GM21723 (cell line): ENCODE measurements at regions not wholly inside any gene's neighbourhood (a gene's known extent, or its start where the extent isn't known, plus 50 kb on each side); places are given as distances from the start of the nearest gene placed in this dataset.
"Not testable (repeated sequence)": the region's sequence is repeated elsewhere in the genome, so short reads cannot be mapped to it uniquely, and the experiment has no call there.

Experiments
- ATAC-seq: cut with Tn5 transposase; IDR thresholded peaks from one replicate; pipeline ENCODE4 v1.9.1; 2021; ENCODE audit warnings: mild to moderate bottlenecking, moderate library complexity; ENCODE audit not compliant: unreplicated experiment

- ATAC-seq, result no peak
Measured at GRCh38 chr6:26232306-26232939, 132.6 kb upstream of the BTN3A2 start.

- peak; percentile 2 for ATAC-seq
Measured at GRCh38 chr6:26232940-26233648, 131.9 kb upstream of the BTN3A2 start.

DNA sequence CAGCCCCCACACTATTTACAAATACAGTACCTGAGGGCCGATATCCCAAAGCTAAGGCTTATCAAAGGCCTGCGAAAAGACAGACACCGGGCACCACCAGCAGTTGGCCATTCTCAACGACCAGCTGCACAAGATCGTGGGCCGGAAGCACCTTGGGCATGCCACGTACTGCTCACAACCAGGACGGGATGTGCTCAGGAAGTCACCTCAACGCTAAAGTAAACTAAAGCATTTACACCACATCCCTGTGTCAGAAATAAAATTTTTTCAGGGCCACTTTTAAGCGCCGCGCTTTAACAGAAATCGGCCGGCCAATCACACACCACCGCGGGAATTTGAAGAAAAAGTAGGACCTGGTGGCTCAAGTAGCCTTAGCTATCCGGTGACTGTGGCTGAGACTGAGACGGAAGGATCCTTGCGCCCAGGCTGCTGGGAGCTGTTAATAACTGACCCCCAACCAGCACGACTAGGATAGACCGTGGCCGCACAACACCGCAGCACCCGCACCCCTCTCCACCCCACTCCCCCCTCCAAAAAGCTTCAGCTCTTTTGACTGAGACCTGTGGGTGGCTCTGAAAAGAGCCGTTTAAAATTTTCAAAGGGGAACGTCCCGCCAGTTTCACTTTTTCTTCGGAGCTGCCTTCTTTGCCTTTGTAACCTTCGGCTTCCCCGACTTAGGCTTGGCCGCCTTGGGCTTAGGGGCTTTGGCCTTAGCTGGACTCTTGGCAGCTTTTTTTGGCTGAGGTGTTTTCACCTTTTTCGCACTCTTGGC is 131.2 kb upstream of the BTN3A2 start:
- ATAC-seq, result peak; percentile 45

- ATAC-seq, result peak; percentile 69
Measured at GRCh38 chr6:26234421-26235301, 130.3 kb upstream of the BTN3A2 start.

GRCh38 chr6:26235302-26235670 is 129.7 kb upstream of the BTN3A2 start:
- ATAC-seq, result no peak

DNA sequence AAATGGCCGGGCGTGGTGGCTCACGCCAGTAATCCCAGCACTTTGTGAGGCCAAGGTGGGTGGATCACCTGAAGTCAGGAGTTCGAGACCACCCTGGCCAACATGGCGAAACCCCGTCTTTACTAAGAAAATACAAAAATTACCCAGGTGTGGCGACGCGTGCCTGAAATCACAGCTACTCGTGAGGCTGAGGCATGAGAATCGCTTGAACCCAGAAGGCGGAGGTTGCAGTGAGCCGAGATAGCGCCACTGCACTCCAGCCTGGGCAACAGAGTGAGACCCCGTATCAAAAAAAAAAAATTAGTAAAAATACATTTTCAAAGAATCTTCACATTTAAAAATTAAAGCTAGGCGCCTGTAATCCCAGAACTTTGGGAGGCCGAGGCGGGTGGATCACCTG is 125.6 kb upstream of the BTN3A2 start:
- not testable (repeated sequence) for ATAC-seq

- ATAC-seq, result peak; percentile 59
Measured at GRCh38 chr6:26240157-26241032, 124.6 kb upstream of the BTN3A2 start.

- no peak for ATAC-seq
Measured at GRCh38 chr6:26241033-26241895, 123.7 kb upstream of the BTN3A2 start.

GRCh38 chr6:26243132-26243531 is 121.9 kb upstream of the BTN3A2 start:
- no peak for ATAC-seq

DNA sequence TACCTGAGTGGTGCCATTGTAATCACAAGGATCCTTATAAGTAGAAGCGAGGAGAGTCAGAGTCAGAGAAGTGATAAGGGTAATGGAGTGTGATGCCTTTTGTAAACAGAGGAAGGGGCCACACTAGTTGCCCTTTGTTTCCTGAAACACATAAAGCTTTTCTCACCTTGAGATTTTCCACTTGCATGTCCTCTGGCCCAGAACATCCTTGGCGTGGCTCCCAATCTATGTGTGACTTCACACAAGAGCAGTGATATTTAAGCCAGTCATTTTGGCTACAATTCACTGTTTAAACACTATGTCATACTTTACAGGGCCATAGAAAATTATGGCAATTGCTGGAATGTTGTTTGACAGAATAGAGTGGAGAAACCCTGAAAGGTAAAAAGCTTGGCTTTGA is 121.2 kb upstream of the BTN3A2 start:
- ATAC-seq, result no peak

DNA sequence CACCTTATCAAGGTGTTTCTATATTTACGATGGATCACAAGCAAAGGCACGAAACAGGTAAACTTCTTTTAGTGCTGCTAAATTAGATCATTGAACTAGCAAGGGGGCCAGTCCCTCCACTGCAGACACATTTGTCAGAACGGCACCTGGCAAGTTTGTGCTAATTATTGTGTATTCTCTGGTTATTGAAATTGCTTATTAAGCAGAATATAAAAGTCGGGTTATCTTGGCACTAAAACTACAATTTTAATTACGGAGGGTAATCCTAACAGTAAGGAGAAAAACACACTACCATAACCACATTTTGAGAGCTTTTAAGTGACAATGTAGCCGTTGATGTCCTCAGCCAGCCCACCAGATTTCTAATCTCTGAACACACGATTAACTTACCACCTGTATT is 118.9 kb upstream of the BTN3A2 start:
- ATAC-seq, result no peak

DNA sequence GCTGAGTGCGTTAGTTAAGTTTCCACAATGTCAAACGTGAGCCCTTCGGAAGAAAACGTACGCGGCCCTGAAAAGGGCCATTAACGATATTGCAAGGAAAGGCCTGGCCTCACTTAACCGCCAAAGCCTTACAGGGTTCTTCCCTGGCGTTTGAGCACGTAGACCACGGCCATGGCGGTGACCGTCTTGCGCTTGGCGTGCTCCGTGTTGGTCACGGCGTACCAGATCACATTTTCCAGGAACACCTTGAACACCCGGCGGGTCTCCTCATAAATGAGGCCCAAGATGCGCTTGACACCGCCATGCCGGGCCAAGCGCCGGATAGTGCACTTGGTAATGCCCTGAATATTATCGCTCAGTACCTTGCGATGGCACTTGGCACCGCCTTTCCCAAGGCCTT is 118.4 kb upstream of the BTN3A2 start:
- no peak for ATAC-seq

DNA sequence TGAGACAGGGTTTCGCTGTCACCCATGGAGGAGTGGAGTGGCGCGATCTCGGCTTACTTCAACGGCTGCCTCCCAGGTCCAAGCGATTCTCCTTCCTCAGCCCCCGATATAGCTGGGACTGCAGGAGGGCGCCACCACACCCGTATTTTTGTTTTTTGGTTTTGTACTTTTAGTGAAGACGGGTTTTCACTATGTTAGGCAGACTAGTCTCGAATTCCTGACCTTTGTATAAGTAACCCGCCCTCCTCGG is 115.4 kb upstream of the BTN3A2 start:
- ATAC-seq, result peak; percentile 27

DNA sequence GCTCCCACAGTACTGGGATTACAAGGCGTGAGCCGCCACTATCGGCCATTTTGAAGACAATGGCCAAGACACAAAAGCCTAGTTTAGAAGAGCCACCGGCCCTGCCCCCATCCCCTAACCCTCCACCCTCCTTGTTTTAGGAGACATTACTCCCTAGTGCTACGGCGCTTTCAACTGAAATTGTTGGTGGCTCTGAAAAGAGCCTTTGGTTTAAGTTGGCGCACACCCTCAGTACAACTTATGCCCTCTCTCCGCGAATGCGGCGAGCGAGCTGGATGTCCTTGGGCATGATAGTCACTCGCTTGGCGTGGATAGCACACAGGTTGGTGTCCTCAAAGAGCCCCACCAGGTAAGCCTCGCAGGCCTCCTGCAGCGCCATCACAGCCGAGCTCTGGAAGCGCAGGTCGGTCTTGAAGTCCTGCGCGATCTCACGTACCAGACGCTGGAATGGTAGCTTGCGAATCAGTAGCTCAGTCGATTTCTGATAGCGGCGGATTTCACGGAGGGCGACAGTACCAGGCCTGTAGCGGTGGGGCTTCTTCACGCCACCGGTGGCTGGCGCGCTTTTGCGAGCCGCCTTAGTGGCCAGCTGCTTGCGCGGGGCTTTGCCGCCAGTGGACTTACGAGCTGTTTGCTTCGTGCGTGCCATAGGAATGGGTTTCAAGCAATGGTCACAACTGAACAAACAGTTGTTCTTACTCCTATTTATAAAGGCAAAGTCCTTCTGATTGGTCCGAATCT is 114.9 kb upstream of the BTN3A2 start:
- peak; percentile 50 for ATAC-seq

- no peak for ATAC-seq
Measured at GRCh38 chr6:26250698-26251044, 114.3 kb upstream of the BTN3A2 start.

DNA sequence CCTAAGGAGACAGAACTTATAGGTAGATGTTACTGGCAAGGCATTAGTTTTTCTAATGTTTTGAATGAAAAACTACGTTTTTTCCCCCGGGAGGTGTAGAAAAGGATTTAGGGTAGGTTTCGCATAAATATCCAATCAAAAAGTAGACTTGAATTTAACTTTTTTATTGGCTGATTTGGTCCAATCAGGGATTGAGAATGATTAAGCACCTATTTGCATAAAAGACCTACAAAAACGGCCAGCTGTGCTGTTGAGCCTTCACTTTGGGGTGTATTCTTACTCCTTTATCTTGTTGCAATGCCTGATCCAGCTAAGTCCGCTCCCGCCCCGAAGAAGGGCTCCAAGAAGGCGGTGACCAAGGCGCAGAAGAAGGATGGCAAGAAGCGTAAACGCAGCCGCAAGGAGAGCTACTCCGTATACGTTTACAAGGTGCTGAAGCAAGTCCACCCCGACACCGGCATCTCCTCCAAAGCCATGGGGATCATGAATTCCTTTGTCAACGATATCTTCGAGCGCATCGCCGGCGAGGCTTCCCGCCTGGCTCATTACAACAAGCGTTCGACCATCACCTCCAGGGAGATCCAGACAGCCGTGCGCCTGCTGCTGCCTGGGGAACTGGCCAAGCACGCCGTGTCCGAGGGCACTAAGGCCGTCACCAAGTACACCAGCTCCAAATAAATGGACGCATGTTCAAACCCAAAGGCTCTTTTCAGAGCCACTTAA is 113.5 kb upstream of the BTN3A2 start:
- ATAC-seq, result peak; percentile 59

DNA sequence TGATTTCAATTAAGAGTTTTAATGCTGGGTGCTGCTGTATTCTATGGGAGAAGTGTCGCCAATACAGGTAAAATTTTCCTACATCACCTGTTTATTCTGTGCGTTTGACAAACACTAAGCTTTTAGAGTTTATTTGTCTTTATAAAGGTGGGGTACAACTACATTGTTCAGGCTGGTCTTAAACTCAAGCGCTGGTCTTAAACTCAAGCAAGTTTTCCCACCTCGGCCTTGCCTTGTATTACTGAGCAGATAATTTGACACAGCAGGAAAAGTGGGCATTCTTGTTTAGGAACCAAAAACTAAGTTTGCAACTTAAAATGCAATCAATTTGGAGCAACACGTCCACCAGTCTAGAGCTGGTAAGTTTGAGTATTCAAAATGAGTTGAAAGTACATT is 112.9 kb upstream of the BTN3A2 start:
- ATAC-seq, result no peak

DNA sequence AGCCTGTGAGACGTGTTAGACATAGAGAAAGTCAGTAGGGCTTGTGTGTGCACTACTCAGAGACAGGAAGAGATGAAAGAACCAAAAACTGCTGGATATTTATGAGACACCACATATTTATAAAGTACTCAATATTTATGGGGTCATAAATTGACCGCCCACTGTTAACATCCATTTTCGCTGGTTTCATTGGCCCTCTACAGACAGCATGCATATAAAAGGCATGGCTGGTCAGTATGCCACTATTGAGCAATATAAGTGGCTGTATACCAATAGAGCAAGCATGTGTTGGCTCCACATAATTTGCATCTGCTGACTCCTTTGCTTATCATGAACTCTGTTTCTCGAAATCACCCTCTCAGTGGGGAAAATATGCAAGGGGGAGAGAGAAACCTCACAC is 110.3 kb upstream of the BTN3A2 start:
- no peak for ATAC-seq
